ENCODE measurements at regions not wholly inside any gene's neighbourhood (a gene's known extent, or its start where the extent isn't known, plus 50 kb on each side); places are given as distances from the start of the nearest gene placed in this dataset. TPM values are rescaled to one million over a fixed set of nuclear protein-coding genes. Genes with fewer than 3 reads are reported as not detected.

DNA sequence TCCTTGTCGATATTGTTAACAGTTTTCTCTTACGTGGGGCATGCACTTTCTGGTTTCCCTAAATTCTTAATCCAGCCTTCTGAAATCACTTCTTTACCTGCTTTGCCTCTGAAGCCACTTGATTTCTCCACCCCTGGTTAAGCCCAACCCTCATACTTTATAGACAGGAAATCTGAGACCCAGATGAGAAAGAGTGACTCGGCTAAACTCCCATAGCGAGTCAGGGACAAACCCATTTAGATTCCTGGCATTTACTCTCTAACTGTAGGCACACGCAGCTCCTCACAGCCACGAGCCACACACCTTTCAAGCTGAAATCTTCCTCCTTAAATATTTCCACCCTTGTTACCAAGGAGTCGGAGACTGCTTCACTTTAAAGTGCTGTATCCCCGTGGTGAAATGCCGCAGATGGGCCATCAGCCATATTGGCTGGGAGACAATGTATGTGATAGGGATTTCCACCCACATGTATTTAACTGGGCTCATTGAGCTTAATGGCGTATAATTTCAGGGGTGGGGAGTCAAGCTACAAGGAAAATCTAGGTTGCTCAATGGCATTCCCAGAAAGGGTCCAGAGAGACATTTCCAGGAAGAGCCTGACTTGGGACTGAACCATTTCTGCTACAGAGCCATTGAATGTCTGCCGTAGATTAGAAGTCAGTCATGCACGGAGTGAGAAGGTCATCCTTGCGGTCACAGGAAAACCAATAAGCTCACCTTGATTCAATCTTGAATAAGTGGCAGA lies 49.9 kb upstream of the GRK3 start:
- H3K27ac ChIP-seq (ENCODE audit: low read depth, low read length) = no peak overlapping the region
- no peak for DNase-seq (ENCODE audit: low read depth, low spot score)
- CTCF ChIA-PET = interaction anchor here (0.6 kb wide), 1 partner anchor 255 kb away, joined by 4 read pairs; no protein-coding TSS in a partner anchor
- POLR2A ChIA-PET = no interaction called here
- H3K9me3 ChIP-seq (ENCODE audit: control insufficient read depth, insufficient read depth, low read length) = no peaks in the 10 kb centered on the region
- TF ChIP-seq, protein P1, sequence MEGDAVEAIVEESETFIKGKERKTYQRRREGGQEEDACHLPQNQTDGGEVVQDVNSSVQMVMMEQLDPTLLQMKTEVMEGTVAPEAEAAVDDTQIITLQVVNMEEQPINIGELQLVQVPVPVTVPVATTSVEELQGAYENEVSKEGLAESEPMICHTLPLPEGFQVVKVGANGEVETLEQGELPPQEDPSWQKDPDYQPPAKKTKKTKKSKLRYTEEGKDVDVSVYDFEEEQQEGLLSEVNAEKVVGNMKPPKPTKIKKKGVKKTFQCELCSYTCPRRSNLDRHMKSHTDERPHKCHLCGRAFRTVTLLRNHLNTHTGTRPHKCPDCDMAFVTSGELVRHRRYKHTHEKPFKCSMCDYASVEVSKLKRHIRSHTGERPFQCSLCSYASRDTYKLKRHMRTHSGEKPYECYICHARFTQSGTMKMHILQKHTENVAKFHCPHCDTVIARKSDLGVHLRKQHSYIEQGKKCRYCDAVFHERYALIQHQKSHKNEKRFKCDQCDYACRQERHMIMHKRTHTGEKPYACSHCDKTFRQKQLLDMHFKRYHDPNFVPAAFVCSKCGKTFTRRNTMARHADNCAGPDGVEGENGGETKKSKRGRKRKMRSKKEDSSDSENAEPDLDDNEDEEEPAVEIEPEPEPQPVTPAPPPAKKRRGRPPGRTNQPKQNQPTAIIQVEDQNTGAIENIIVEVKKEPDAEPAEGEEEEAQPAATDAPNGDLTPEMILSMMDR (IDR thresholded peaks at IDR 0.05; ENCODE audit: low read depth, low read length) = no peak
- H3K4me3 ChIP-seq (ENCODE audit: low read depth, low read length) = no peak overlapping the region
- H3K27me3 ChIP-seq (ENCODE audit: control insufficient read depth, insufficient read depth, low read length) = no peaks in the 10 kb centered on the region

Small RNAs in the stretch of these regions (small RNA-seq; reads per million reads assigned to genes)
- gene IGLL3P (ENCODE audit: insufficient read length, low read depth) = not detected
- not detected for gene MIR6817 (ENCODE audit: insufficient read length, low read depth)
